H1 (cell line): ENCODE measurements at regions not wholly inside any gene's neighbourhood (a gene's known extent, or its start where the extent isn't known, plus 50 kb on each side); places are given as distances from the start of the nearest gene placed in this dataset.

Experiments used
- RNF2 ChIP-seq: fragments of 200-900, 300-1000 bp; sonication (generic); IDR thresholded peaks from 2 replicates; pipeline ENCODE4 v1.7.1; 2016; ENCODE audit warnings: borderline replicate concordance, low read depth, mild to moderate bottlenecking, antibody characterized with exemption, low read length; ENCODE audit not compliant: poor library complexity, severe bottlenecking; ENCODE audit errors: missing control alignments

GRCh38 chr5:148760945-148761638 is 65.3 kb upstream of the ADRB2 start (continued):
- no peak for TF ChIP-seq RNF2
